ENCODE measurements at regions not wholly inside any gene's neighbourhood (a gene's known extent, or its start where the extent isn't known, plus 50 kb on each side); places are given as distances from the start of the nearest gene placed in this dataset.

DNA sequence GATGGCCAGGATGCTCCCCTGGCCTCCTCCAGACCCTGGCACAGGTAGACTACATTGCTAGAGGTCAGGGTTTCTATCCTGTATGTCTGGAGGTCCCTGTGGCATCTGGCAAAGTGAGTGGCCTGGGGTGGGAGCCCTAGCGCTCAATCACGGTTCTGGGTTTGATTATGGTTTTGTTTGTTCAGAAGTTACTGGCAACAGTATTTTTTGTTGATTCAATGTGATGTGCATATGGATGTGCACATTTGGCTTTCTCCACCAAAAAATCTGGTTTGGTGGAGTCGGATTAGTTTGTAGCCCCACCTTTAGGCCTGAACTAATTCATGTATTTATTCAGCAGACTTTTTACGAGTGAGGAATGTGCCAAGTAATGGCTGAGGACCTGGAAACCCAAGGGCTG, 109.7 kb downstream of the VEGFA start:
- no peak for DNase-seq

DNA sequence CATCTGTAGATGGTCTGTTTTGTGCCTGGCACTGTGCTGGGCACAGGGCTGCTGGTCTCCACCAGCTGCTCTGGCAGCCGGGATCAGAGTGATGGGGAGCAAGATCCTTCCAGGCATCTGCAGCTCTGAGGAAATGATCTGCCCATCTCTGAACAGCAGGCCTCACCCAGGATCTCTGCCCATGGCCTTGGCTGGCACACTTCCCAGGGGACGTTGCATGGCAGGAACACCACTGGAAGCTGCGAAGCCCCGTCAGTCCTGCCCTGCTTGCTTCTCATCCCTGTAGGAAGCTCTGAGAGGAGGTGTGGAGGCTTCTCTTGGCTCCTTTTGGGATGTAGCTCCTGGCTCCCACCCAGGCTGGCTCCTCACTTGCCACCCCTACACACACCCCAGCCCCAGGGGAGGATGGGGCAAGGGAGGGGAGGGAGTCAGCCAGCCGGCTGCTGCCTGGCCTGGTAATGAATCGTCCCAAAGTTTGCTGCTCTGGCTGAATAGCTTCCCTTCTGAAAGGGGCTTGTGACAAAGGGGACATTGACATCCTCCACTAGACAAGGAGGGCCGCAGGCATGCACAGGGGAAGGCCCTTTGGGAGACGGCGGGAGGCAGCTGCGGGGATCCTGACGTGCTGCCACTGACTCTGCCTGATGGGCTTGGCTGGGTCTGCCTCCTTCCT, 108.9 kb downstream of the VEGFA start:
- no peak for DNase-seq

DNA sequence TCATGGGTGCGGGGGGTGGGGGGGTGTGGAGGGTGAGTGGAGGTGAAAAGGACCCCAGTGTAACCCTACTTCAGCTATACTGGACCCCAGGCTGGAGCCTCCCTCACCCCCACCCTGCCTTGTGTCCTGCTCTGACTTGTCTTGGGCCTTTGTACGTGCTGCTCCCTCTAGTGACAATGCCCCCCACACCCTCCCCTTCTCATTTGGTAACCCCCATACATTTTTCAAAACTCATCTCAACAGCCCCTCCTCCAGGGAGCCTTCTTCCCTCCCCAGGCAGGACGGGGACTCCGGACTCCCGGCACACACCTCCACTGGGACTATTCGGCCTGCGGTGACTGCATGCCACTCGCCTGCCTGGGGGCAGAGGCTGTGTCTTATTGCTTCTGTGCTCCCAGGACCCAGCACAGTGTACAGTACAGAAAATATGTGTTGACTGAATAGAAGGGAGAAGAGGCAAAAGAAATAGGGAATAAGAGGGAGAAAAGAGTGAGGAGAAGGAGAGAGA, 108.2 kb downstream of the VEGFA start:
- no peak for DNase-seq

DNA sequence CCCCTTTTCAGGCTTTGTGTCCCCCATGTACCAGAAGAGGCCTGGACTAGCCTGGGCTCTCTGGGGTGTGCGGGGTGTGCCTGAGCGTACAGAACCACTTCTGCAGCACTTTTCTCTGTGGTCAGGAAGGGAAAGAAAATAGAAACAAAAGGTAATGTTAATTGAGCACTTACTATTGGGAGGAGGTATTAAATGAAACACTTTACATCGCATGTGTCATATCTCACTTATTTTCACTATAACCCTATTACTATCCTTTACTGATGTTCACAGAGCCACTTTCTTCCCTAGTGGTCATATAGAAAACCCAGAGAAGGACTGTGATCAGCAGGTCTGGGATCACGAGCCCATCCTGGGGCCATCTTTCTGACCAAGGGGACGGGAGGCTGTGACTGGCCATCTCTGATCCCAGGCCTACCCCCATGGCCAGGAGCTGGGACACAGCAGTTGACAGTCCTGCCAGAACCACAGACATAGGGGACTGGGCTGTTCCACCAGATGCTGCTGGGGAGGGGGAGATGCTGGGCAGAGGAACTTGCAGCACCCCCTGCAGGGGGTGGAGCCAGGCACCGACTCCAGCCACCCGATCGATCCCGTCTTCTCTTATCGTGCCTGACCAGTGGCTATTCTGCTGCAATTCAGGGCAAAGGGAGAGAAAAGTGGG, 107.6 kb downstream of the VEGFA start:
- no peak for DNase-seq

DNA sequence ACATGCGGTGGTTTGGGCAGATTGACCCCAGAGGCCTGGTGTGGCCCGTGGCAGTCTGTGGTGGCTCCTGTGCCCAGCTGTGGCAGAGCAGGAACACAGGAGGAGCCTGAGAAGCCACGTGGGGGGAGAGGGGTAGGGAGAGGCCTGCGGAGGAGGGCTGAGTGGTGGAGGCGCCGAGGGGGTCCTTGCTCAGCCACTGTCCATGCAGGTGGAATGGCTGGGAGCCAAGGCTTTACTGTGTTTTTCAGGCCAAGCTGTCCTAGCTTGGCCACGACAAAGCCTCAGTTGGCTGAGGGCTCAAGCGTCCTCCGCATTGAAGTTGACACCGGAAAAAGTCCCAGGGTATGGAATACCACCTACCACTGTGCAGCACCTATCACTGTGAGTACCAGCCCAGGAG, 107.0 kb downstream of the VEGFA start:
- DNase-seq = no peak

DNA sequence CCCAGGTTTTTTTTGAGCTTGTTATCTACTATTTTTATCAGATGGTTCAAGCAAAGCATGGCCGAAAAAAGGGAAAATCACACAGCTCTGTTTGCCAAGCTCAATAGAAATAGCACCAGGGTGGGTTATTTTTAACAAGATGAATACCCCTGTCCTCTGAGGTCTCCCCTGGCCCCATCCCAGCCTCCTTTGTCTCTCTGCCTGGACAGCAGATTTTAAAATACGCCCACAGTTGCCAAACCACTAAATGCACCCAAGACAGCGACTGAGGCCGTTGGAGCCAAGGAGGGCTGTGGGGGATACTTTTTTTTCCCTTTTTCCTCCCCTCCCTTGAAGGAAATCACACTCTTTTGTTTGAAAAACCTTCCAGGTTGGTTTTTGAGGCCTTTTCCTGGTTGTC, 106.6 kb downstream of the VEGFA start:
- no peak for DNase-seq

DNA sequence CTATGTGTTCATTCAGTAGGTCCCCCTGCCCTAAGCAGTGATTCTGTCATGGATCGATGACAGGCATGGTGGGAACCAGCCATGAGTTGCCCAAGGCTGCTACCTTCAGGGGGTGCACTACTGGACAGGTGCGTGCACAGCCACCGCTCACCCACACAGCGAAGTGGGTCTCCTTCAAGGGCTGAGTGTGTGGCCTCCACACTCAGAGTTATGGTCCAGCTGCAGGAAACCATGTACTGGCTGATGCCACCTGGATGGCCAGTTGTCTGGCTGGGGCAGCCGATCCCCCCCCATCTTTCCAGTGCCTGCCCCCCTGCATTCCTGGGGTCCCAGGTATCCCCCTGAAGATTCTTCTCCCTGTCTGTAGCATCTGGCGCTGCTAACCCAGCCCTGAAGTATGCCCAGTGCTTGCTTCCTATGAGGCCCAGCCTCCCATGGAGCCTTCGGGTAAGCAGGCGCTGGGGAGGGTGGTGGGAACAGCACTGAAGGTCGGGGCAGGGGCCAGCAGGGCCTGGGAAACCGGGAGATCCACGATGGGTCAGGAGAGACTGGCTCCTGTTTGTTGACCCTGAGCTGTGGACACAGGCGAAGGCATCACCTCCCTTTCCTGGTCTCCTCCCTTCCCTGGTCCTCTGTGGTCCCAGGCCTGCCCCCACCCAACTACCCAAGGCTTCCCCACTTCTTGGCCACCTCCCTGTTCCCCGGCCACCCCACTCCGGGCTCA, 106.0 kb downstream of the VEGFA start:
- DNase-seq = no peak

DNA sequence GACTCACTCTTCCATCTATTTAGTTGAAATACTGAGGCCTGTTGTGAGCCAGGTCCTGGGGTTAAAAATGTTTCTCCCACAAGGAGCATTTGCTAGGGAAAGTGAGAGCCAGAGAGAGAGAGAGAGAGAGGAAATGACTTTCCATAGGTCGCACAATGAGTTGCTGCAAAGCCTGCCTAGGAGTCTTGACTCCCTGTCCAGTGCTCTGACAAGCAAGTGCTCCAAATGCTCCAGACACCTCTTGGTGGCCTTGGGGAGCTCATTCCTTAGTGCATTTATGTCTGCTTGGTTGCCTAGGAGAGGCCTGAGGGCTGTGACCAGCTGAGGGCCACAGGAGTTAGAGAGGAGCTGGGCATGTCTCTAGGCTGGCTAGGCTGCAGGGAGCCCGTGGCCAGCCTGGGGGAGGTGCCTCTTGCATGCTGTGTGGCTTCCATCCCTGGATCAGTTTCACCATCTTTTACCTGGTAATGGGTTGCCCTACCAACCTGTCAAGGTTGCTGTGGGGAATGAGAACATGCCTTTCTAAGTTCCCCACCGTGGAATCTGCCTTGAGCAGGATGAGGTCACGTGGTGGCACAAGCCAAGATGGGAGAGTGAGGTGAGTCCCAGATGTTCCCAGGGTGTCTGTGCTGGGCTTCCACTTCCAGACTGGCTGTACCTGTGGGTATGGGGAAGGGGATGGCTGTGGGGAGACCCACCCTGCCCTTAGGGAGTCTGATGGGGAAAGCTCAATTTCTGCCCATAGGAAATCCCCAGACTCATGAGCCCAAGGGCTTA, 105.0 kb downstream of the VEGFA start:
- no peak for DNase-seq

DNA sequence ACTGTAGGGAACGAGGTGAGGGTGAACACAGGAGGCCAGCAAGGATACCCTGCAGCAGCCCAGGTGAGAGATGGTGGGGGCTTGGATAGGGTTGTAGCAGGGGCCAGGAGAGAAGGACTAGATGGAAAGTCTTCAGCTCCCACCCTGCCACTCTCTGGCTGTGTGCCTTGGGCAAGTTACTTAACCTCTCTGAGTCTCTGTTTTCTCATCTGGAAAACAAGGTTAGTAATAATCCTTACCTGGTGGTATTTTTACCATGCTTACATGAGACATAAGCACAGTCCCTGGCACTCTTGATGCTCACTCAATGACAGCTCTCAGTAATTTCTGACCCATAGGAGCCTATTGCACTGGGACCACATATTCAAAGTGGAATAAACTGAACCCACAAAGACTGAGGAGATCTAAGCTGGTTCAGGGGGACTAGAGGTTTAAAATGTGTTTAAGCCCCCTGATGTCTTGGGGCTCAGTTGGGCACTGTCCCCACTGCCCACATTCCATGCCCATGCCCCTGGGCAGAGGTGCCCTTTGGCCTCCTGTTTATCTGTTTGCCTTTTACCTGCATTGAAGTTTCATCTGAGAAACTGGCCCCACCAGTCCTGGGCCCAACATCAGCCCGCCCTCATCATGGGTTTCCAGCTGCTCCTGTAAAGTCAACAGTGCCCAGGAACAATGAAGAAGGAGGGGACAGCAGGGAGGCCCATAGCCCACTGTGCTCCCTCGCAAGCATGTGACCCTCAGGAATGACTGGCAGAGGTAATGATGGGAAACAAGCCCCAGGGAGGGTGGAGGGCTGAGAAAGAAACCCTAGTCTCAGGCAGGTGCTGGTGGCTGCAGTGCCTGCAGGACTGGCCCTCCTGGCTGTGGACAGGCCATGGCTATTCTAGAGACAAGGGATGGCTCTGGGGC, 104.0 kb downstream of the VEGFA start:
- peak; percentile 38 for DNase-seq

DNA sequence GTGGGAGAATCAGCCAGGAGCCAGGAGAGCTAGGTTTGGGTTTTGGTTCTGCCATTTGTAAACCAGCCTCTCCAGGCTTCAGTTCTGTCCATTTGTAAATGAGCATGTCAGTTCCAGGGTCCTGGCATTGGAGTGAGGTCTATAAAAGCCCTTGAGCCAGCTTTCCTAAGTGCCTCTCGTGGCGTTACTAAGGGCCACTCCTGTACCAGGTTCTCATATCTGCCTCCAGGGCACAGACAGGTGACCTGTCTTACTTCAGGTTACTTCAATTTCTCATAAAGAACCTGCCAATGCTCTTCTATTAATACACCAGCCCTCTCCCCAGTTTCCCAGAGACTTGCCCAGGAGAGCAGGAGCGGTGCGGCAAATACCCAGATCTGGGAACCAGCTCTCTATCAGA, 101.9 kb downstream of the VEGFA start:
- DNase-seq = no peak

DNA sequence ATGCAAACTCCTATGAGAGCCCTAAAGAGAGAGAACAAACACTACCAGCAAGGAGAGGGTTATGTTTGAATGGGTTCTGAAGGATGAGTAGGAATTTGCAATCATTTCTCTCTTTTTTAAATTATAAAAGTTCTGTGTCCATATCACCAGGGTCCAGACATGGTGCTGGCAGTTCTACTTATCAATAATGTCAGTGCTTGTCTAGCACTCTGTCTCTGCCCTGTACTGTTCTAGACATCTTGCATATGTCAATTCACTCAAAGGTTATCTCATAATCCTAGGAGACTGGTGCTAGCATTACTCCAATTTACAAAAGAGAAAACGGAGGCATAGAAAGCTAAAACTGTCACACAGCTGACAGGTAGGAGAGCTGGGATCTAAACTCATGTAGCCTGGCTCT, 101.3 kb downstream of the VEGFA start:
- no peak for DNase-seq

DNA sequence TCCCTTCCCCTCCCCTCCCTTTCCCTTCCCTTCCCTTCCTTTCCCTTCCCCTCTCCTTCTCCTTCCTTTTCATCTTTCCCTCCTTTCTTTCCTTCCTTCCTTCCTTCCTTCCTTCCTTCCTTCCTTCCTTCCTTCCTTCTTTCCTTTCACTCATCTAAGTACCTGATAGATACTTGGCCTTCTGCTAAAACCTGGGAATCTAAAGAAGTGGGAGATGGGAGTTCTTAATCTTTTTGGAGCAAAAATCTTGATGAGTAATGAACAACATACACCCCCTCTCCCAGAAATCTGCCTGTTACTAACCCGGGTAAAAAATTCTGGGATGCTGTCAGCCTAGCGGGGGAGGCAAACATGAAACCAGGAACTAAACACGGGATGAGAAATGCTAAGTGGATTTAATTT, 100.7 kb downstream of the VEGFA start:
- no peak for DNase-seq

DNA sequence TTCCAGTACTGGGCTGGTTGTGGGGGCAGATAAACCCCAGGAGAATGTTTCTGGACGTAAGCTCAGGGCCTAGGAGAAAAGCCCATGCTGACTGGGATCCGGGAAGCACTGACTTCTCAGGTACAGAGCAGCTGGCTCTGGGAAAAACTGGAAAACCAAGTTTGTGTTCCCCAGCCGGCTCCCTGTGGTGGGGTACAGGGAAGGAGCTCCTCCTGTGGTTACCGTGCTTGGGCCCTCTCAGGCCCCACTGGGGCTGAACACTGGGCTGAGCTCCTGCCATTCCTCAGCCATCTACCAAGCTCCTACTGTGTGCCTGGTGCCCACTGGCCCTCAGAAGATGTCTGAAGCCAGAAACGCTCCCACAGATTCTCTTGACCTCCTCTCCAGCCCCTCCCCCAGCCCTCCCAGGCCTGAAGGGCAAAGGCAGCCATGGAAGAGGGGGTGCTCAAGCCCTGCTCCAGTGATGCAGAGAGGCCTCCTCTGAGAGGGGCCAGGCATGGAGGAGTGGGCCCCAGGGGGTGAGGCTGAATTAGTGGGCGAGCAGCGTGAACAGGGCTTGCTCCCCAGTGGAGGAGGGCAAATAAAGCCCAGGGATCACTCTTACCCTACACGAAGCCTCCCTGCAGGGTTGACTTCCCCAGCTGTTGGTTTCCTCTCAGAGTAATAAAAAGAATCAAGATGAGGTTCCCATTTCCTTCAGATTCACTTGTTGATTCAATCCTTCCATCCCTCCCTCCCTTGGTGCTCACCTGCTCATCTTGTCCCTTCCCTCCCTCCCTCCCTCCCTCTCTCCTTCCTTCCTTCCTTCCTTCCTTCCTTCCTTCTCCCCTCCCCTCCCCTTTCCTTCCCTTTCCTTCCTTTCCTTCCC, 100.0 kb downstream of the VEGFA start:
- DNase-seq = no peak

DNA sequence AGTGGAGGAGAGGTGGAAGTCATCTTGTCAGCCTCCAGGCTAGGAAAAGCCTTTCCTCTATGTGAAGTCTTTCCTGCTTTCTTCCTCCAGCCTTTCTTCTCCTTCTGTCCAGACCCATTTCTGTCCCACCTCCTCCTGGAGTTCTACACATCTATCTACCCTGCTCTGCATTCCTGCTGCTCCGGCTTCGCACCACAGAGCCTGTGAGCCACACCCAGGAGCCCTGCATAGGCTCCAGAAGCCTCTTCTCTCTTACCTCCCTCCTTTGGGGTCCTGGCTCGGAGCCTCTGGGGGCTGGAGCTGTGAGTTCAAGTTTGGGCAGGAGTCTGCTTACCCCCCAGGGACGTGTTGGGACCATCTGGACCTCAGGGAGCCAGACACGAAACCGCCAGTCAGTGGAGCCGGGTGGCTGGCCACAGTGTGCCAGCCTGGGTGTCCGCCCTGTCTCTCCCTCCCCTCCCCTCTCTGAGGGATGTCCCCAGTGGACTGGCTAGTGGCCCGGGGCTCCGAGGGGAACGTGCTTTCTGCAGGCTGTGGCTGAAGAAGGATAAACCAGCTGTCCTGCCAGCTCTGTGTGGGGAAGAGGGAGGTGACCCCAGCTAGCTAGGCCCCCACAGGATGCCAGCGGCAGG, 99.2 kb downstream of the VEGFA start:
- DNase-seq = no peak

DNA sequence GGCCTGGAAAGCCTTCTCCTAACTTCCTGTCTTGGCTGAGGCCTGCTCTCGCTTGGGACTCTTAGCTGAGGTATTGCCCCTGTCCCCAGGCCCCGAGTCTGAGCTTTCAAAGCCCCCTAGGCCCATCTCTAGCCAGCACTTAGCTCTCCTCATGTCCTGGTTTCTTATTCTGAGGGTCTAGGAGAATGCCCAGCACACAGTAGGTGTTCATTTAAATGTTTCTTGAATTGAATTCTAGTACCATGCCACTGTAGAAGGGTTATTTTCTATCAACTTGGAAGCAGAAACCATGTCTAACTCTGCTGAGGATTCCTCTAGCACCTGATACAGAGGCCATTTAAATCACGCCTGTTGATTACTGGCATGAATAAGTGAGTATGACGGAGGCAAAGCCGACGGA, 98.5 kb downstream of the VEGFA start:
- no peak for DNase-seq

DNA sequence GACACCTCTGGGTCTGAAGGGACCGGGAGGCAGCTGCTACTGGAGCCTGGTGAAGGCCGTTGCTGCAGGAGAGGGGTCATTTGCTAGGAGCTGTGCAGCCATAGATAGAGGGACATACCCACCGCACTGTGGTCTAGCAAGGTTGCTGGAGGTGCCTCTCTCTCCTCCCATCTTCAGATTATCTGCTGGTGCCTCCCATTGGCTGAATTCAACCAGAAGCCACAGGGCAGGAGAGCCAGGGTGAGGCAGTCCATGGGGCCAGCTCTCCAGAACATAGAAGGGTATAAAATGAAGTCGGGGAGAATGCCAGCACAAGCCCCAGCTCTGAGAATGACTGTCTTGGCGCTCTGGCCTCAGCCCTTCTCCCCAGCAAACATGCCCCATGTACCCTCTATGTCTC, 98.0 kb downstream of the VEGFA start:
- DNase-seq = no peak

DNA sequence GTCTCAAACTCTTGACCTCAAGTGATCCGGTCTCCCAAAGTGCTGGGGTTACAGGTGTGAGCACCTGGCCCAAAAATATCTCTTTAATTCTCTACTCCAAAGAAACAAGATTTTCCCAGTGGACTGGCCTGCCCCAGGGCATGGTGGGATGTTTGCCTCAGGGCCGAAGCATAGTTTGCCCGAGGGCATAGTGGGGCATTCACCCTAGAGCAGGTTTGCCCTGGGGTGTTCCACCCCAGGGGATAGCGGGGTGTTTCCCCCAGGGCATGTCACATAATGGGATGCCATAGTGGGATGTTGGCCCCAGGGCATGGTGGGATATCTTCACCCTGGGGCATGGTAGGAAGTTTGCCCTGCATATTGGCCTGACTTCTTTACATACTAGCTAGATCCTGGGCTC, 97.2 kb downstream of the VEGFA start:
- no peak for DNase-seq

DNA sequence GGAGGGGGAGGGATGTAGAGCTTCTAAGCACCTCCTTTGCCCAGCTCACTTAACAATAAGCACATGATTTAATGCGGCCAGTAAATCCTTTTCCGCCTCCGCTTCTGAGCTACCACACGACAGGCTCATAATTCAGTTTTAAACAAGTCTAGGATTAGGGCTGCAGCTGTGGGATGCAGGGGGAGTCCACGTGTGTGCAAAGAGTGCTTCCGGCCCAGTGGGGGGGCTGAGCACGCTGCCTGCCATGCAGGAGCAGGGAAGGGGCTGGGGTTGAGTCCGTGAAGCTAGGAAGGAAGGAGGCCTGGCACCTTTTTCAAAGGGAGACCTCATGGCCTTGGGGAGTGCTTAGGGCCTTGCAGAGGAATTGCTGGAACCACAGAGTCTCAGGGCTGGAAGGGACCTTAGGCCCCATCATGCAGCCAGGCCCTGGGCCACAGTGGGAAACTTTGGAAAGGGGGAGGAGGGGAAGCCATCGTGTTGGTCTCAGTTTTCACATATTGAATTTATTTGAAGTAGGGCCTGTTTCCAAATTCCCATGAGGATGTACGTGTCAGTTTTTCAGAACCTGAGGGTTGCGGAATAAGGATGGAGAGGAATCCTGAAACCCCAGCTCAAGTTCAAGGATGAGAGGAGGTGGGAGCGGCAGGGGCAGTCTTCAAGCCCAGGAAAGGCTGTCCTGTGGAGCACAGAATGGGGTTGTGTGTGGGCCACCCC, 96.1 kb downstream of the VEGFA start:
- DNase-seq = no peak

DNA sequence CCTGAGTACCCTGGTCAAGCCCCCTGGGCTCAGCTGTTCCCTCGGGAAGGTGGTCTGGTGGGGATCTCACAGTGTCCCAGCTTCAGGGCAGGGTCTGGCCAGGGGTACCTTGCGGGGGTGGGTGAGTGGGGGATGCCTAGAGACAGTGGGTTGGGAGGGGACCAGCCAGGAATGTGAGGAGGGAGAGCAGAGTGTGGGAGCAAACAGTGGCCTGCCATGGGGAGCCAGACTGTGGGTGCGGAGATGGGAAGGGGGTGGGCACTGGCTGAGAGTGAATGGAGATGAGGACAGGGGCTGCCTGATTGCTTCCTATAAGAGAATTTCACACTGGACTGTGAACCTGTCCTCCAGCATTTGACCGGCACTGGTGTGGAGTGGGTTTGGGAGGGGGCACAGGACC, 95.1 kb downstream of the VEGFA start:
- DNase-seq = no peak

DNA sequence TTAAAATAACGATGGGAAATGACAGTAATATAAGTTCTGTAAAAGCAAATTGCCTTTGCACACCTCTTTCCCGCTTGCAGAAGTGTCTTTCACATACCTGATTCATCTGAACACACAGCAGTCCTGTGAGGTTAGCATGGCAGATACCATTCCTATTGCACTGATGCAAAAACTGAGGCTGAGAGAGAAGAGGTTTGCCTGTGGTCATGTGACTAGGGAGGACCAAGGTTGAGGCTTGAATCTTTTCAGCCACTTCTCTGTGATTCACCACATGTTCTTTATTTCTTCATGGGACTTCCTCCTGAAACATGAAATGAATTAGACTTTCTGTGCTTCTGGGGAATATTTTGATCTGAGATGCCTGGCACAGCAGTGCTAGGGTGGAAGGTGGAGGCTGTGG, 92.9 kb downstream of the VEGFA start:
- no peak for DNase-seq

All from NCI-H1417 treated with DMSO at 0.1 percent for 48 hours (cell line).